K562 (cell line): ENCODE measurements at regions not wholly inside any gene's neighbourhood (a gene's known extent, or its start where the extent isn't known, plus 50 kb on each side); places are given as distances from the start of the nearest gene placed in this dataset.

Source experiments
- DACH1 ChIP-seq: fragments of 450-650 bp; IDR thresholded peaks from 2 replicates; pipeline ENCODE4 v1.6.1; 2018; ENCODE audit not compliant: partially characterized antibody
- NFIC ChIP-seq: fragments of 450-650 bp; IDR thresholded peaks from 2 replicates; pipeline ENCODE4 v1.6.1; 2017; ENCODE audit warnings: mild to moderate bottlenecking, inconsistent platforms
- REST ChIP-seq, 2 experiments: fragments of 450-650 bp; formaldehyde crosslinking in 1 of 2; IDR thresholded peaks; 2 replicates each; pipeline versions ENCODE4 v1.4.0 to v1.6.1; 2014 to 2020; ENCODE audit warnings: mild to moderate bottlenecking in 2 of 2, borderline replicate concordance in 1 of 2, low read depth in 1 of 2

GRCh38 chr2:58594762-58595161, 353.6 kb upstream of the FANCL start (continued):
- no peak for TF ChIP-seq REST (IDR thresholded peaks at IDR 0.05; ENCODE audit: borderline replicate concordance)
- no peak for TF ChIP-seq REST (CRISPR knock-in tag; IDR thresholded peaks at IDR 0.05; ENCODE audit: low read depth)
- no peak for TF ChIP-seq NFIC
- no peak for TF ChIP-seq DACH1
- TF ChIP-seq, all 486 proteins: peak for 0
